ENCODE measurements at regions not wholly inside any gene's neighbourhood (a gene's known extent, or its start where the extent isn't known, plus 50 kb on each side); places are given as distances from the start of the nearest gene placed in this dataset.

DNA sequence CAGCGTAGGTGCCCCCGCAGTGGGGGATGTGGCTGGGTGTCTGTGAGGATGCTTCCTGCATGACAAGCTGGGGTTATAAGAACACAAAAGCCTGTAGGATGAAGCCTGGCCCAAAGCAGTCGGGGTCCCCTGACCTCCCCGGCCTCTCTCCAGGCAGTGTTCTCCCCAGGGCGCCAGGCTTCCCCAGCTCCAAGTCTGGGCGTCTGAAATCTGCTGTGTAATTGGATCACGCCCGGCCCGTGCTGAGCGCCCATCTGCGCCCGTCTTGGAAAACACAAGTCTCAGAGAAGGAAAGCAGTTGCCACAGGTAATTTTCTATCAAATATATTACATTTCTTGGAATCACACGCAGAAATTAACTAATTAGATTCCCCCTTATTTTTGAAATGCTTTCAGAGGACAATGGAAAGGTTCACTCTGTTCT, 233.3 kb downstream of the CTTN start:
- ATAC-seq = no peak

DNA sequence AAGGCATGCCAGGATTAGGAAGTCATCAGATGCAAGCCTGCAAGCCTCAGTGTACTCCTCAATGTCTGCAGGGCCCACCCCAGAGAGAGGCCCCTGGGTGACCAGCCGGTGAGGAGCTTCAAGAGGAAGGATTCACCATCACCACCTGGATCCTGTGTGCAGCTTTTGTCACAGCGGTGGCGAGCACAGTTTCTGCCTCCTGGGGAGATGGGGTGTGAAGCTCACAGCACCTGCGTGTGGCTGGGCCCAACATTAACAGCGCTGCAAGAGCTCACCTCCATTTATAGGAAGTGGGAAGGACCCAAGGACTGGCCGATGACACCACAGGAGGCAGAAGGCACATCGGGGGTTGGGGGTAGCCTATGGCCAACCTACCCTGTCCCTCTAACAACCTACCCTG, 235.3 kb downstream of the CTTN start:
- ATAC-seq = no peak

DNA sequence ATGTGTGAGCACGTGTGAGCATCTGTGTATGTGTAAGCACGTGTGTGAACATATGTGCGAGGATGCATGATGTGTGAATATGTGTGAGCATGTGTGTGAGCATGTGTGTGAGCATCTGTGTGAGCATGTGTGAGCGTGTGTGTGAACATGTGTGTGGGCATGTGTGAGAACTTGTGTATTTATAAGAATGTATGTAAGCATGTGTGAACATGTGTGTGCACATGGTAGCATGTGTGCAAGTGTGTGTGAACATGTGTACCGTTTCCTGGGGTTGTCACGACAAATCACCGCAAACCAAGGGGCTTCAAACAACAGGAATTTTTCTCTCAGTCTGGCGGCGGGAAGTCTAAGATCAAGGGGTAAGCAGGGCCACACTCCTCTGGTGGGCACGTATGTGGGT, 238.3 kb downstream of the CTTN start:
- no peak for ATAC-seq

DNA sequence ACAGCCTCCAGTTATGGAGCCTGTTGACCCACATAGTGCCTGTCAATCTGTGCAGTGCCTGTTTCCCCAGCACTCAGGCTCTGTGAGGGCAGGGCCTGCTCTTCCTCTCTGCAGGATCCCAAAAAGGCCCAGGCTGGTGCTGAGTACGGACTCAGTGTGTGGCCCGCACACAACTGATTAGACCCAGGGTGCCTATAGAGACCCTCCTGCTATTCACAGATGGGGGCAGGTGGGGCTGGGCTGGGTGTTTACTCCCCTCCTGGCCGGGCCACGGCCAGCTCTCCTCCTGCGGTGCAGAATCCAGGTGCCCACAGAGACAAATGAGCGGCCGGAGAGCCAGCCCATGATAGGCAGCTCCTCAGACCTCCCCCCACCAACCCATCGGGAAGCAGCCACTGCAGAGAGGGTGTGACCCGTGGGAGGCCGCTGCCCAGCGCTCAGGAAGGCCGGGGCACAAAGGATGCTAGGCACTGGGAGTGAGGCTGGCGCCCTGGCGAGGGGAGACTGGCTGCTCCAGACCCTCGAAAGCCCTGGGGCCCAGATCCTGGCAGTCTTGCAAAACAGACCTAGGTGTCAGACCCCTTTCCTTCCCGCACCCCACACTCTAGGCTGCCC, 239.0 kb downstream of the CTTN start:
- no peak for ATAC-seq

DNA sequence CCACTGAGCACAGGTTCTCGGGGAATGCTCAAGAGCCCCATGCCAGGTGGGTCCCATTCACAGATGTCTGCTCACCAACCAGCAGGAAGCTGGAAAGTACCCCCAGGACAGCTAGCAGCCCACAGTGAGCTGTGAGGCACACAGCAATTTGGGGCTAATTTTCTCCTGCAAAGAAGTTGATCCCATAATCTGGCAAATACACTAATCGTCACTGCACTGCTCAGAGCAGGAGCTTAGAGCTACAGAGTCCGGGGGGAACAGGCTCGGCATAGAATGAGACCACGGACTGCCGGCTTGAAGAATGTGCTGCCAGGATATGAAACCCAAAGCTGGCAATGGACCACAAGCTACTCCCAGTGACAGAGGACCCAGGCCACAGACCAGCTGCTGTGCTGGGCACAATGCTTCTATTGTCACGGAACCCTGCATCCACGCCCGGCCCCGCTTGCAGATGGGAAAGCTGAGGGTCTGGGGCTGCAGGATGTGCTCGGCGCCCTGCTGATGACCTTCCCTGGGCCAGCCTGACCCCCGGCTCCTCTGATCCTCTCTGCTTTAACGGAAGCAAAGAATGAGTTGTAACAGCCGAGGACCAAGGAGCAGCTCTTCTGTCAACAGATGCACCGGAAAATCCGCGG, 239.7 kb downstream of the CTTN start:
- ATAC-seq = no peak

DNA sequence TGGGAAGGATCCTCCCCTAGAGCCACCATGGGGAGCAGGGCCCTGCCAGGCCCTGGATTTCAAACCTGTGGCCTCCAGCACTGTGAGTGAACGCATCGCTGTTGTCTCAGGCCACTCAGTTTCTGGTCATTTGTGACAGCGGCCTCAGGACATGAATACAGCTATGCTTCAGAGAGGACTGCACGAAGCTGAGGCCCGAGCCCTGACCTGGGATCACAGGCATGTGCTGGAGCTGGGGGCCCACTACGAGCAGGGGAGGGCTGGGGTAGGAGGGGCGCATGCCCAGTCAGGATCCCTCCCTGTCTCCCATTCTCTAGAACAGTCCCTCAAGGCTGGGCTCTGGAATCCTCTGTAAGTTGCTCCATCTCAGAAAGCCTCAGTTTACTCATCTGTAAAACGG, 242.1 kb downstream of the CTTN start:
- no peak for ATAC-seq

DNA sequence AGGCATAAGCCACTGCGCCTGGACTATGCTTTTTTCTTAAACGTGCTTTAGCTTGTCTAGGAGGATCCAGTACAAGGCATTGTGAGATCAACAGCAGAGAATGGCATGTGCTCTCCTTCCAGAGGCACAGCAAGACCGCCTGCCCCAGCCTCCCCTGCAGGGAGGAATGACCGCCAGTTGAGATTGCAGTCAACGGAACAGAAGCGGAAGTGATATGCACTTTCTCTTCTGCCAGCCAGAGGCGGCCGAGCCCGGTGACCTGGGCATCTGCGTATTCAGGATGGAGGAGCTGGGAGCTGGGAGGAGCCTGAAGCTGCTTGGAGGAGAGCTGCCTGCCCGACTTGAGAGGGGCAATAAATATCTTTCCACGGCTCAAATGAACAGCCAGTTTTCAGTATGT, 243.0 kb downstream of the CTTN start:
- no peak for ATAC-seq

DNA sequence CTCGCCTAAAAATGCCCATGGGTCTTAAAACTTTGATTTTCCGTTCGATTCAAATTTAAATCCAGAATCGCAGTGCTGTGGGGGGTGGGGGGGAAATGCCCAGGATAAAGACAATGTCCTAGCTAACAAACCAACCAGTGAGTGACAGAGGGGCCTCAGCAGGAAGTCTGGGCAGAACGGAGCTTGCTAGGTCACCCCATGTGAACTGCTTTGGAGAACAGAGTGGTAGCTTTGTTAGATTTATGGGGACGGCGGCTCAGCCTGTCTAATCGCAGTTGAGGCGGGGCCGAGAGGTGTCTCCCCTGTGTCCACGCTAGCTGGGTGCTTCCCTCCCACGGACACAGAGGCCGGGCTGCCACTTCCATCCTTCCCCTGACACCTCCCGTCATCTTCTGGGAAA, 243.9 kb downstream of the CTTN start:
- no peak for ATAC-seq

DNA sequence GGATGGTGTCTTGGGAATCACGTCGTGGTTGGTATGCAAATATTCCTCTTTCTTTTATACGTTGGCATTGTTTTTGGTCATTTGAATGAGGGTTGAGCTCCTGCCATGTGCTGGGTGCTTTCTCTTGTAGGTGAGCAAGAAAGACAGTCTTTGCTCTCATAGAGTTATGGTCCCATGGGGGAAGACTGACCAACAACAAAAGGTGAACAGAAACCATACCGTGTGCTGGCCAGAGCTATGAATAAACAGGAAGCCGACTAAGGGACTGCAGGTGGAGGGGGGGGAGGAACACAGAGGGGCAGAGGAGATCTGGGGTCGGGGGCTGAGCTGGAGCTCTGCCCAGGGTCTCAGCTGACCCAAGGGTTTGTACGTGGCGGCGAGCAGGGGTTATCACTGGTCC, 245.3 kb downstream of the CTTN start:
- no peak for ATAC-seq

DNA sequence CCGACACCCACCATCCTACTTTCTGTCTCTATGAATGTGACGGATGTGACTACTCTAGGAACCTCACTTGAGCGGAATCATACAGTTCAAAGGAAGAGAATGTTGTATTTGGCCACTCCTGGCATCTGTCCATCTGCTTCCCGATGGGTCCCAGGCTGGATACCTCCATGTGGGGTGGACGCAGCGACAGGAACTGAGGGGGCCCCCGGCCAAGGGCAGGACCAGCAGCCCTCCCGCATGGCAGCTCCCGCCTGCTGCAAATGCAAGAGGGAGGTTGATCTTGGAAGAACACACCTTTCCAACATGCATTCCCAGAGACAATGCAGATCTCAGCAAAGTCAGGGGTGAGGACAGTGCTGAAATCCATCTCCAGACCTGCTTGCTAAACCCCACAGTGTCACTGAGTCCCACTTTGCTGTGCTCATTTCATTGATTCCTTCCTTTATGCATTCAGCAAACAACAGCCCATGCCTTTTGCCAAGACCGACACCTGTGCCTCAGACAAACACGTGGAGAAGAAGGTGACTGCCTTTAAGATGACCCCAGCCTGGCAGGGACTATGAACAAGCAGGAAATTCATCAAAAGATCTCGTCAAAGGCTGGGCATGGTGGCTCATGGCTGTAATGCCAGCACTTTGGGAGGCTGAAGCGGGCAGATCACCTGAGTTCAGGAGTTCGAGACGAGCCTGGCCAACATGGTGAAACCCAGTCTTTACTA, 246.2 kb downstream of the CTTN start:
- ATAC-seq = no peak

DNA sequence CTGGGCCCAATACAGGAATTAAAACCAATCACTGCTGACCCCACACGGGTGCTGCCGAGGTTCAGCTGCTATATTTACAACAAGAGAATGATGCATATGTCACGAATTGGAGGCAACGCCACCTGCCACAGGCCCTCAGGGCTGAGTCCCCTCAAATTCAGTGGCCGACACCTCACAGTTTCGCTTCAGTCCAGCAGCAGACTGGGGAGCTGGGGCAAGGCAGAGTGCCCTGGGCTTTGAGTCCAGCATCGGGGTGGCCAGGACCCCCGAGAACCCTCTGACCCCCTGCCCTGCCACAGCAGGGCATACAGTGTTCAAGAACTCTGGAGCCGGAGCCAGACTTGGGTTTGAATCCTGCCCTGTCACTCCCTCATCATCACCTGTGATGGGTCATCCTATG, 247.2 kb downstream of the CTTN start:
- ATAC-seq = no peak

DNA sequence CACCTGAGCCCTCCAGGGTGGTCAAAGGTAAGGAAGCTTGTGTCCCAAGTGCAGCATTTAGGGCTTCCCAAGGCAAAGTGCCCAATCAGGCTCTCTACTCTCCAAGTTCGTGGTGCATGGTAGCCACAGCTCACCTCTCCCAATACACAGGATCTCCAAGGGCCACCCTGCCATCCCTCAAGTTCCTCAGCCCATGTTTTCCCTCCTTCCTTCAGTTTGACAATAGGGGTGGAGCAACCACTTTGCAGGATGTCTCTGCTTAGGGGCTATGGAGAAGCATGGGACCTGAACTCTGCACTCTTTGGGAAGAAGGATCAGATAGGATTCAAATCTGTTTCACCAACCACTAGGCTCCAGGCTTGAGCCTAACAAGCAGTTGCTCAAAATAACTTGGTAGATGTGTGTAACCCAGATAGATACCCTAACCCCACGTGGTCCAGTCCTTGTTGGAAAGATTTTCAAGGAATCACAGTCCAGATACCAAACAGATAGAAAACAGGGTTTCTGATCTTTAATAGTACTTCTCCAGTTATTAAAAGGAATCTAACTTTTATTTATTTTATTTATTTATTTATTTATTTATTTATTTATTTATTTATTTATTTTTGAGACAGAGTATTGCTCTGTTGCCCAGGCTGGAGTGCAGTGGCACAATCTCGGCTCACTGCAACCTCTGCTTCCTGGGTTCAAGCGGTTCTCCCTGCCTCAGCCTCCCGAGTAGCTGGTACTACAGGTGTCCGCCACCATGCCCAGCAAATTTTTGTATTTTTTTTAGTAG, 248.1 kb downstream of the CTTN start:
- ATAC-seq = no peak

DNA sequence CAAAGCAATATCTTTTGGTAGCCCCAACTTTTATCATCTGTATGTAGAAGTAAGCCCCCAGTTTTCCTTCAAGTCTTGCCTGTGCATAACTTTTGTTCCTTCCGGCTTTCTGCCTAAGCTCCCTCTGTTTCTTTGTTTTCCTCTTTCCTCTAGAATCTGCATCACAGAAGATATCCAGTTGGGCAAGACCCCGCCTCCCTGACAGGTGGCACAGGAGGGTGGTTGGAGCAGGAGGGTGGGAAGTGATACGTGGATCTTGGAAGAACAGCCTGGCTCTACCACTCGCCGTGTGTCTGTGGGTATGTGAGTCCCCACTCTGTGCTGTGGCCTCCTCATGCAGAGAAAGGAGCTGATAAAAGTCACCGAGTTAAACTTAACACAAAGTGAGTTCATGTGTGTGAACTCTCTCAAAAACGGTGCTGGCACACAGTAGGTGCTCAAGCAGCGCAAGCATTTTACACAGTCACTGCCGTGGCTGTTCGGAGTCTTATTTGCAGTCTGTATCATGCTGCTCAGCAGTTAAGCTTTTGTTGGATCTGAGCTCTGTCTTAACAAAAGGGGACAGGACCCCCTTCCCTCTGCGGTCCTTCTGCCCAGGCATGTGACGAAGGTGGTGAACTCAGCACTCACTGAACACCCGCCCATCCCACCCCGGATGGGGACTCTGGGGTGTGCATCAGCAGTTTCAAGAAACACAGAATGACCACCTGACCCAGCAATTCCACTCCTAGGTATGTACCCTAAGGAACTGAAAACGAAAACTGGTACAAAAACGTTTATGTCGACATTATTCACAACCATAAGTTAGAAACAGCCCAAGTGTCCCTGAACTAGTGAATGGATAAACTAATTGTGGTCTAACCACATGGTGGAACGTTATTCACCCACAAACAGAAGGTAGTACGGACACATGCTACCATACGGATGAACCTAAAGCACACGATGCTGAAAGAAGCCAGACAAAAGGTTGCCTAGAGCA, 249.1 kb downstream of the CTTN start:
- no peak for ATAC-seq

DNA sequence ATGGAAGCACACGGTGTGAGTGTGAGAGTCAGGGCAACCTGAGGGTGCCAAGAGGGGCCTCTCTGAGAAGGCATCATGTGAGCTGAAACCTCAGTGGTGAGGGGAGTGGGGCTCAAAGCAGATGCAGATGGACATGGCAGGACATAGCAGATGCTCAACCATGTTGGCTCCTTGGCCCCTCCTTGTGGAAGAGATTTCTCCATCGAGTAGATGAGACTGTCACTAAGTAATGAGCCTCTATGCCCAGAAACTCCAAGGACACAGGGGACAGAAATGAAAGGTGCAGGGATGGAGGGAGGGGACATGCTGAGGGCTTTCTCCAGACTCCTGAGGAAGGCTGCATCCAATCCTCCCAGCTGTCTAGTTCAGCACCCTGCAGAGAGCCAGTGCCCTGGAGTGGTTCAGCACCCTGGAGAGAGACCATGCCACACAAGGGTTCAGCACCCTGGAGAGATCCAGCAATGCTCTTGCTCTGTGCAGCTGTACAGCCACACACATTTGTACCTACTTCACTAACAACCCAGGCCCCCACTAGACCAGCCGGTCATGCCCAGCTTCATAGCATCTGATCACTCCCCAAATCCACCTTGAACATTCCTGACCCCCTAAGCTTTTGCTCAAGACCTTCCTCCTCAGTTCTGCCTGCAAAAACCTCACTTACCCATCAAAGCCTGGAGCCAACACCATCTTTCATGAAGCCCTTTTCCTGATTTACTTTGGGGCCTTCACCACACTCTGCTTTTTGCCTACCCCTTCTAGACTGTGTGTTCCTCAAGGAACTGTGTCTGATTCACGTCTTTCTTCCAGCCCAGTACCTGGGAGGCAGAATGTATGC, 252.0 kb downstream of the CTTN start:
- peak; percentile 86 for ATAC-seq

DNA sequence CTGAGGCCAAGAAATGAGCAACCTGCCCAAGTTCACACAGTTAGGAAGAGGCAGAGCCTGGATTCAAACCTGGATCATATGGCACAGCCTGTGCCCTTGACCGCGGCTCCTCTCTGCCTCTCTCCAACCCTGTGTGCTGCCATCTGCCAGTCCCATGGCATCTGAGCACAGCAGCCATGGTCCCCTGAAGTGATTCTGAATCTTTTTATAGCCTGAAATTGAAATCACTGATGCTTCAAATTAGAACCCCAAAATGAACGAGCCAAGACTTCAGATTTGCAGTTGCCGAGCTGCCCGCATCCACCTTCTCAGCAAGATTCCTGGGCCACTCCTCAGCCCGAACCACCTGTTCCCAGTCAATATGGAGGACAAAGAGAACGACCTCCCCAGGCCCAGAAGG, 252.7 kb downstream of the CTTN start:
- no peak for ATAC-seq

DNA sequence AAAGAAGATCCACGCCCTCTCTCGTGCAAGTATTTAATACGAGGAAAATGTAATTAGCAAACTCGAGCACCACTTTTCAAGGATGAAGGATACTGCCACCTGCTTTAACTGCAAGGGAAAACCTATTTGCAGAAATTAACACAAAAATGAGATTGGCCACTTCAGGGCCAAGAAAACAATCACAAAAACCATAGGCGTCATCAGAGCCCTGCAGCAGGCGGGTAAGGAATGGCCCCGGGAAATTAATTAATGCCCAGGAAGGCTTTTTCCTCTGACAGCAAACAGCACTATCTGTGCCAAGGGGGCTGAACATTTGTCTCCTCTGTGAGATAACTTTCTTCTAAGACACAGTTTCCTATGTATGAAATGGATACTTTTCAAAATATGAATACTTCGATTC, 255.7 kb downstream of the CTTN start:
- ATAC-seq = no peak

DNA sequence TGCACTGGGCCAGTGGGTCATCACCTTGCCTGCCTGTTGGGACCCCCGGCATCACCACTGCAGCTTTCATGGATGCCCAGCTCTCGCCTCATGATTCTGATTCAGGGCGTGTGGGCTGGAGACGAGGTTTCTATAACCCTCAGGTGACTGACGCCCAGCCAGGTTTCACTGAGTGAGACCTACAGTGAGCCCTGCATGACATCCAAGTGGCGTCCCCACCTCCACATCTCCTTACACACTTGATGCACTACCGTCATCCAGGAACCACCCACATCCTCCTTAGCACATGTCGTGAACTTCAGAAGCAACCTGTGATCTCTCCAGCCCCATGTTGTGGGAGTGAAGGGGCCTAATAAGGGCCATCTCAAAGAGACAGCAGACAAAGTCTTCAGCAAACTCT, 257.5 kb downstream of the CTTN start:
- no peak for ATAC-seq

DNA sequence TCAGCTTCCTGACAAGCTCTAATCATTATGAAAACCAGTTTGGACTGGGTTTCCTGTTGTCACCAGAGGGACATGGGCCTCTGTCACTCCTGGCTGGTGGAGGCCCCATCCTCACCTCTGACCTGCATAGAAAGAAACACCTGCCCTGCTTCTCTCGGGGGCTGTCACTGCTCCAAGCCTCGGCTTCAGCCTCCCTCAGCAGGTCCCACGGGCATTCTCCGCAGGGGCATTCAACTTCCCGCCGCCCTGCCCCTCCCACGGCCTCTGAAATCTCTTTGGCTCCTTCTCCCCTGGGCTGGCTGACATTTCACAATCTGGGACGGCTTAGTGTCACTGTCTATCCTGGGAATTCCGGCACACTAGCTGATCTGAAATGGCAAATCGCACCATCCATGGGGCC, 257.9 kb downstream of the CTTN start:
- ATAC-seq = no peak

DNA sequence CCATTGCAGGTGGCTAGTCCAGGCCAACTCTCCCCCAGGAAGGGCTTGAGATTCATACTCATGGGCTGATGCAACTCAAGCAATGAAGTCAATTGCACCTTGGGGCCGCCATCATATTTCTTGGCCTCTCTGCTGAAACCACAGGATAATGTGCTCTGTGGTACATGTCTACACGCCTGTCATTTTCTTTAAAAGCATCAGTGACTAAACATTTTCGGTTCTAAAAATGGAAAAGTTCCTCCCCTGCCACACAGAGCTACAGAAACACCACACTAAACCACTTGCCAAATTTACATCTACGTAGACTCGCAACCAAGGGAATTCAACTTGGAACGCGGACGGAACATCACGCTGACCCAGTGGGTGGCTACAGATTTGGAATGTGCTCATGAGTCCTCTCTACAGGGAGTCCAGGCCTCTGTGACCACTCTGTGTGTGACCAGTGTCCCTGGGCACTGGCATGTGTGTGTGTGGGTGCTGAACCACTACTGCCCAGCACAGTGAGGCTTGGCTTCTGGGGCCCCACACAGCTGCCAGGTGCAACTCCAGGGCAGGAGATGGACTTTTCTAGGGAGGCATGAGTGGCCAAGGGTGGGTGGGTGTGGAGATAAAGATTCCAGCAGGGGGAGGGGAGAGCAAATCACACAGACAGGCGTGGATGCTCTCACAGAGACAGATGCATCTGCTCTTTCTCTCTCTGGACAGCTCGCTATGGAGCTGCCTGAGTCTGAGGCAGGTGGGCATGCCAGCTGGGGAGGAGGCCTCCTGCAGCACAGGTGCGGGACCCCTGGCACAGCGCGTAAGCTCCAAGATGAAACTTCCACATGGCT, 261.9 kb downstream of the CTTN start:
- ATAC-seq = no peak

DNA sequence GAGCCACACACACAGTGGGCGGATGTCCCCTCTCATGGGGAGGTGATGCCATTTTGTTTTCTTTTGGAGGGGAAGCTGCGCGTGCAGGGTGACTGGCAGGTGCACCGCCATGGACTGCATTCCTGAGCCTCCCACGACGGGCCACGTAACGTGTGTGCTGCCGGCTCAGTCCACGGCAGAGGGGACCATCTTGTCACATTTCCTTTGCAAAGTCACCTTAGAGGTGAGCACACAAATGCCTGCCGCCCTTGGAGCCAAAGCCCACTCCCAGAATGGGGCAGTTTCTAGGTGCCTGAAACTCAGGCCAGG, 262.5 kb downstream of the CTTN start:
- ATAC-seq = no peak
